ENCODE measurements at regions not wholly inside any gene's neighbourhood (a gene's known extent, or its start where the extent isn't known, plus 50 kb on each side); places are given as distances from the start of the nearest gene placed in this dataset.

GRCh38 chr2:109070290-109070689 is 58.7 kb upstream of the SH3RF3 start:
- Mint-ChIP-seq H3K4me3 (no peak overlapping the region), H3K9me3 (no peaks in the 10 kb centered on the region), H3K27ac (no peak overlapping the region), H3K27me3 (peaks cover 3% of the 10 kb centered on the region), H3K36me3 (ENCODE audit: low read depth) (no peaks in the 10 kb centered on the region), H3K4me1 (ENCODE audit: low read depth) (peaks cover 2% of the 10 kb centered on the region)
- no peak for DNase-seq

DNA sequence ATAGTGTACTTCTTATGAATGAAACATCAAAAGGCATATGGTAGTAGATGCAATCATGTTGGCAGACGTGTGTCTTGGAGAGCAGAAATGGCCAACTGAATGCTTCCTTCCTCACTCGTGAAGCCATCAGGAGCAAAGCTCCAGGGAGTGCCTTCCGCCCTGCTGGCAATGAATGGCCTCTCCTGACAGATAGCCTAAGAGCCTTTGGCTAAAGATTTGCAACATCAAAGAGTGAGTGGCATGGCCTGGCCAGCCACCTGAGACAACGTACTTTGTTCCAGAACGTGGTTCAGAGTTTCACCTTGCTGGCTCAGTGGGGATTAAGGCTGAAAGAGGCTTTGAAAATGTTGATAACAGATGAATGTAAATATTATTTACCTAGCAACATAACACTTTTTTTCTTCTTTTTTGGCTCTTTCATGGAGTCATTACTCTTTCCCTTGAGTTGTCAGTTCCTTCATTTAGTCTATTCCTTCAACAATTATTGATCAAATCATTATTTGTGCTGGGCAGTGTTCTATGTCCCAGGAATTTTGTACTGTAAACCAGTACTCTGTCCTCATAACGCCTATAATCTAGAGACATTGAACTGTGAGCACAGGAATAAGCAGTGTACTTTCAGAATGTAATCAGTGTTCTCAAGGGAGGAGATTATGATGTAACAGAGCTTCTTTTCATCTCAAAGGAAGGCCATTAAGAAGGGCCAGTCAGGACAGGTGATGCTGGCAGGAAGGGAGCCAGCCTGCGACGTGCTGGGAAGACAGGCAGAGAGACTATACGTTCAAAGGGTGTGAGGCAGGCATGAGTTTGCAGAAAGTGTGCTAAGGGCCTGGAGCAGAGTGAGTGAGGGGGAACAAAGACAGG is 59.4 kb upstream of the SH3RF3 start:
- Mint-ChIP-seq H3K27ac (no peak overlapping the region), H3K4me3 (no peak overlapping the region), H3K36me3 (ENCODE audit: low read depth) (no peaks in the 10 kb centered on the region), H3K4me1 (ENCODE audit: low read depth) (peaks cover 4% of the 10 kb centered on the region), H3K9me3 (no peaks in the 10 kb centered on the region), H3K27me3 (peaks cover 3% of the 10 kb centered on the region)
- DNase-seq, result no peak

DNA sequence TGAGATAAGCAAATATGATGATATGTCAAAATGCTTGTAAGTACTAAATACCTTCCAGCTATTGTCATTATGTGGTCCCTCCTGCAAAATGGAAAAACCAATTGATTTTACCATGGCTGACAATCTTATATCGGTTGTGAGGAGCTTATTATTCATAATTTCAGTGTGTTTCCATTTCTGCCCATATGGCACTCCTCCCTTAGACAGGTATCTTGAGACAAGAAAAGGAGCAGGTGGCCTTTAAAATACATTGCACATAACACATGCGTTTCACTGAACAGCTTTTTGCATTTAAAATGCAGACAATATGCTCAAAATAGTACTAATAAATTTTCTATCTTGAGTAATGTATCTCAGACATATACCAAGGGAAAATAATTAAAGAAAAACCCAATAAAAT is 60.2 kb upstream of the SH3RF3 start:
- Mint-ChIP-seq H3K36me3 (ENCODE audit: low read depth) (no peaks in the 10 kb centered on the region), H3K4me1 (ENCODE audit: low read depth) (peaks cover 4% of the 10 kb centered on the region), H3K9me3 (no peaks in the 10 kb centered on the region), H3K4me3 (no peak overlapping the region), H3K27me3 (peaks cover 2% of the 10 kb centered on the region), H3K27ac (no peak overlapping the region)
- DNase-seq, result no peak

DNA sequence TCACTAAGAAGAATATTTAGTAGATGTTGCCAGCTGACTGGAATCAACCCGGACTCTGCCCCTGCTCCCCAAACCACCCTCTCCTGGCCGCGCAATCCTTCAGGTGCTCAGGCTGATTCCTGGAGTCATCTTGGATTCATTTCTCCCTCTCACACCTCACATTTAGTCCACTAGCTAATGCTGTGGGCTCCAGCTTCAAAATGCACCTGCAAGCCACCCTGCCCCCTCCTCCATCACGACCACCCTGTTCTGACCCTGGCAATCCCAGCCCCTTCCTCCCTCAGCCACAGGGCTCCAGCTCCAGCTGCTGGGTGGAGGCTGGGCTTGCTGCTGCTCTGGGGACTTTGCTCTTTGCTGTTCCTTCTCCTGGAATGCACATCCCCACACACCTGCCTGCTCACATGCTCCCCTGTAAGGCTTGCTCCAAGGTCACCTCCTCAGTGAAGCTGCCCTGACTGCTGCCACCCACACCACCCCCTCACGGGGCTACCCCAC is 61.3 kb upstream of the SH3RF3 start:
- H3K4me1 Mint-ChIP-seq (ENCODE audit: low read depth), result peaks cover 13% of the 10 kb centered on the region
- H3K27ac Mint-ChIP-seq, result no peak overlapping the region
- no peaks in the 10 kb centered on the region for H3K9me3 Mint-ChIP-seq
- no peaks in the 10 kb centered on the region for H3K36me3 Mint-ChIP-seq (ENCODE audit: low read depth)
- no peaks in the 10 kb centered on the region for H3K27me3 Mint-ChIP-seq
- no peak for DNase-seq
- H3K4me3 Mint-ChIP-seq, result no peak overlapping the region

- Mint-ChIP-seq H3K27me3 (no peaks in the 10 kb centered on the region), H3K27ac (no peak overlapping the region)
These were observed 61.9 kb upstream of the SH3RF3 start for GRCh38 chr2:109066917-109067597.

GRCh38 chr2:109066501-109066900 is 62.5 kb upstream of the SH3RF3 start:
- Mint-ChIP-seq H3K27ac (no peak overlapping the region), H3K36me3 (ENCODE audit: low read depth) (no peaks in the 10 kb centered on the region), H3K27me3 (no peaks in the 10 kb centered on the region), H3K9me3 (no peaks in the 10 kb centered on the region), H3K4me1 (ENCODE audit: low read depth) (peaks cover 19% of the 10 kb centered on the region), H3K4me3 (no peak overlapping the region)
- no peak for DNase-seq

More at GRCh38 chr2:109066917-109067597, 61.9 kb upstream of the SH3RF3 start:
- Mint-ChIP-seq H3K4me1 (ENCODE audit: low read depth) (peaks cover 18% of the 10 kb centered on the region), H3K4me3 (no peak overlapping the region), H3K36me3 (ENCODE audit: low read depth) (no peaks in the 10 kb centered on the region), H3K9me3 (no peaks in the 10 kb centered on the region)
- no peak for DNase-seq

DNA sequence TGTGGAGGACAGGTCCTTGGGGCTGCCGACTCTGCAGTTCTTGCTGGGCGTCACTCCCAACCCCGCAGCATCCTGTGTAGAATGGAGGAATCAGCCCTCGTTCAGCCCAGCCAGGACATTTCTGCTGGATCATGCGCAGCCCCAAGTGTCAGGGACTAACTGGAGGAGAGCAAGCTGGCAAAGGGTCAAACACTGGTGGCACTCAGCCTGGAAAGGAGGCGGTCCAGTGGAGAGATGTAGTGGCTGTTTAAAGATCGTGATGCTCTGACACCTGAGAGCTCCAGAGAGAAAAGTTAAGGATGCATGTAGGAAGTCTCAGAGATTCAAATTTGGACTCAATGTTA is 63.6 kb upstream of the SH3RF3 start:
- no peak overlapping the region for H3K4me3 Mint-ChIP-seq
- H3K27me3 Mint-ChIP-seq, result no peaks in the 10 kb centered on the region

DNA sequence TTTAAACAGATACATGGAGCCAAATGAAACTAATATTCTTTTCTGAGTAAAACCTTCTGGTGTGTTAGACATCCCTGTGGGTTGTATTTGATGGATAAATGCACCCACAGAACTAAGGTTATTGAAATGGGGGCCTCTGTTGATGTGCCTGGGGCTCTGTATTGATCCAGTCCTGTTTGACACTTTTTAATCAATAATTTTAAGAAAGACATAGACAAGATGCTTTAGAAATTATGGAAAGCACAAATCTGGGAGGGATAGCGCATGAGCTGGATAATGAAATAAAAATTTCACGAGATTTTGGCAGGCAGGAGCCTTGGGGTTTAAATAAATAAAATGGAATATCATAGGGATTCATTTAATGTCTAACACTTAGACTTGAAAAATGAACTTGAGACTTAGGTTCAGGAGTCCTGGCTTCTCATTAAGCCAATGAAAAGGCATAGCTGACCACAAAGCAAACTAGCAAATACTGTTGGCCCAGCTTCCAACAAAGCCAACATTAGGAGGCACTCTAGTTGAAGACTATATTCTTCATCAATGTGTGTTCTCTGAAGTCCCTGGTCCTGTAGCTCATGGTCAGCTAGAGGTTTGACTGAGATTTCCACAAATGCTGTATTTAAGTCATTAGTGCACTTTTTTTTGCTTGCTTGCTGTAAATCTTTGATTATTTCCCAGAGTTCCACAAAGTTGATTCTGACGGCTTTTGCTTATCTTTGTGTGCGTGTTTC is 64.2 kb upstream of the SH3RF3 start:
- Mint-ChIP-seq H3K27ac (no peak overlapping the region), H3K36me3 (ENCODE audit: low read depth) (no peaks in the 10 kb centered on the region), H3K27me3 (no peaks in the 10 kb centered on the region), H3K9me3 (no peaks in the 10 kb centered on the region), H3K4me3 (no peak overlapping the region), H3K4me1 (ENCODE audit: low read depth) (peaks cover 24% of the 10 kb centered on the region)
- no peak for DNase-seq

More for the DNA sequence above, 63.6 kb upstream of the SH3RF3 start:
- no peak for DNase-seq
- Mint-ChIP-seq H3K36me3 (ENCODE audit: low read depth) (no peaks in the 10 kb centered on the region), H3K4me1 (ENCODE audit: low read depth) (peaks cover 19% of the 10 kb centered on the region), H3K27ac (no peak overlapping the region), H3K9me3 (no peaks in the 10 kb centered on the region)

GRCh38 chr2:109062859-109063700 is 65.9 kb upstream of the SH3RF3 start:
- no peaks in the 10 kb centered on the region for H3K27me3 Mint-ChIP-seq
- no peak overlapping the region for H3K27ac Mint-ChIP-seq
- peaks cover 31% of the 10 kb centered on the region for H3K4me1 Mint-ChIP-seq (ENCODE audit: low read depth)
- H3K36me3 Mint-ChIP-seq (ENCODE audit: low read depth), result no peaks in the 10 kb centered on the region
- no peaks in the 10 kb centered on the region for H3K9me3 Mint-ChIP-seq
- no peak overlapping the region for H3K4me3 Mint-ChIP-seq
- no peak for DNase-seq

DNA sequence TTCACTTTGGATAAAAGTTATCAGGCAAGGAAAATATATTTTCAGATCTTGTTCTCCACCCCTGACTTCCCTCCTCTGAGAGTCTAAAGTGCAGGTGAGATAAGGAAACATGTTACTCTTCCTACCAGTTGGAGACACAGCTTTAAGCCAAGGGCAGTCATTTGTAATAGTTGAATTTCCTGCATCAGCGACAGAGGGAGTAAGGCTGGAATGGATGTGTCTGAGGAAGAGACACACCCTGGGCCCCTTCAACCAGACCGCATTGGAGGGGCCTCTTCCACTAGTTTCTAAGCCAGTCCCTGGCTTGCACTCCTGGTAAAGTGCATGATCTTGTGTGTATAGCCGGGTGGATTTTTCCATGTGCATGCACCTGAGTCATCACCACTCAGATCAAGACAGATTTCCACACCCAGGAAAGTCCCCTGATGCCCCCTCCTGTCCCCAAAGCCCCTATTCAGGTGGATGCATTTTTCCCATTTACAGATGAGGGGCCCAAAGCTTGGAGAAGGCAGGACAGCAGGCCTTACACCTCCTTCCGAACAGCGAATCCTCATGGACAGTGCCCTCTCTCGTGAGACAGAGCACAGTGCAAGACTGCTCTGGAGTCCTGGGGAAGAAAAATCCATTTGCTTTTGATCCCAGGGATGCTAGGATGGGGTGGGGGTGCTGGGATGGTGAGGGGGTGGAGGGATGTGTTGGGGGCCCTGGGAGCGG is 66.7 kb upstream of the SH3RF3 start:
- H3K4me1 Mint-ChIP-seq (ENCODE audit: low read depth), result peaks cover 39% of the 10 kb centered on the region
- no peaks in the 10 kb centered on the region for H3K36me3 Mint-ChIP-seq (ENCODE audit: low read depth)
- no peak for DNase-seq
- no peak overlapping the region for H3K4me3 Mint-ChIP-seq
- H3K9me3 Mint-ChIP-seq, result no peaks in the 10 kb centered on the region
- H3K27me3 Mint-ChIP-seq, result no peaks in the 10 kb centered on the region
- no peak overlapping the region for H3K27ac Mint-ChIP-seq

DNA sequence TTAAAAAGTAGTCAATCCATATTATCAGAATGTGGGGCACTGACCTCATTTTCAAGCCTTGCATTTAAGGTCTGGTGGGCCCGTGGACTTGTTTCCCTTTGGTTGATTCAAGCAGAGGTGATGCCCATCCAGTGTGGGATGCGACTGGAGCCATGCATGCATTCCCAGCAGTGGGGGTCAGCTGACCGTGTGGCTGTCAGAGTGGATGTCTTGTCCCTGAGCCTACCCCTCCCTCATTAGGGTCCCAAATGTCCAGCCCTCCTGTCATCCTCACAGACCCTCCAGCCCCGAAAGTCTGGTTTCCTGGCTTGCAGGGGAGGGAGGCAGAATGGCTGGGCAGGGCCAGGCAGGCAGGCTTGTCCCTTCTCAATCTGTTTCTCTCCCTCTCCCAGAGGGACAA is 67.3 kb upstream of the SH3RF3 start:
- Mint-ChIP-seq H3K9me3 (no peaks in the 10 kb centered on the region), H3K4me3 (no peak overlapping the region)

GRCh38 chr2:109060496-109060895 is 68.5 kb upstream of the SH3RF3 start:
- Mint-ChIP-seq H3K4me3 (no peak overlapping the region), H3K27ac (no peak overlapping the region), H3K9me3 (no peaks in the 10 kb centered on the region), H3K4me1 (ENCODE audit: low read depth) (peaks cover 45% of the 10 kb centered on the region), H3K27me3 (no peaks in the 10 kb centered on the region), H3K36me3 (ENCODE audit: low read depth) (no peaks in the 10 kb centered on the region)
- no peak for DNase-seq

More for the DNA sequence above, 67.3 kb upstream of the SH3RF3 start:
- no peaks in the 10 kb centered on the region for H3K36me3 Mint-ChIP-seq (ENCODE audit: low read depth)
- H3K27me3 Mint-ChIP-seq, result no peaks in the 10 kb centered on the region
- peaks cover 41% of the 10 kb centered on the region for H3K4me1 Mint-ChIP-seq (ENCODE audit: low read depth)
- no peak for DNase-seq
- H3K27ac Mint-ChIP-seq, result no peak overlapping the region

- Mint-ChIP-seq H3K4me1 (ENCODE audit: low read depth) (peaks cover 41% of the 10 kb centered on the region), H3K27me3 (no peaks in the 10 kb centered on the region), H3K4me3 (no peak overlapping the region), H3K9me3 (no peaks in the 10 kb centered on the region), H3K27ac (no peak overlapping the region), H3K36me3 (ENCODE audit: low read depth) (no peaks in the 10 kb centered on the region)
- DNase-seq, result no peak
These were observed 69.4 kb upstream of the SH3RF3 start for GRCh38 chr2:109059474-109060165.

Measured in activated T-cell treated with anti-CD3 and anti-CD28 coated beads, Interleukin-2, amount 50 U/mL, for 24 hours (primary cell).